ENCODE measurements at regions not wholly inside any gene's neighbourhood (a gene's known extent, or its start where the extent isn't known, plus 50 kb on each side); places are given as distances from the start of the nearest gene placed in this dataset.

- no peaks in the 10 kb centered on the region for H3K9me3 ChIP-seq (ENCODE audit: insufficient read depth, low read length)
- TF ChIP-seq ZNF274 (IDR thresholded peaks at IDR 0.05; ENCODE audit: low read depth, low read length), result no peak
- TF ChIP-seq SUZ12 (IDR thresholded peaks at IDR 0.05; ENCODE audit: extremely low read depth, insufficient read depth, insufficient read length), result no peak
- TF ChIP-seq YY1 (IDR thresholded peaks at IDR 0.05; ENCODE audit: insufficient read depth, insufficient read length), result no peak
- no peaks in the 10 kb centered on the region for H3K27me3 ChIP-seq (ENCODE audit: insufficient read depth, insufficient read length)
- H3K4me3 ChIP-seq (ENCODE audit: insufficient read length, low read depth), result no peak overlapping the region
- no peaks in the 10 kb centered on the region for H3K4me1 ChIP-seq (ENCODE audit: insufficient read depth, insufficient read length)
- no peaks in the 10 kb centered on the region for H3K36me3 ChIP-seq (ENCODE audit: insufficient read depth, insufficient read length, low read length)
- H3K9ac ChIP-seq (ENCODE audit: insufficient read length, low read depth), result no peak overlapping the region
- no peak for DNase-seq (ENCODE audit: low read depth, low spot score)
These were observed 148.4 kb upstream of the PLEKHG7 start for GRCh38 chr12:92554158-92555073.

- no peaks in the 10 kb centered on the region for H3K4me1 ChIP-seq (ENCODE audit: insufficient read depth, insufficient read length)
- no peaks in the 10 kb centered on the region for H3K9me3 ChIP-seq (ENCODE audit: insufficient read depth, low read length)
- no peak overlapping the region for H3K9ac ChIP-seq (ENCODE audit: insufficient read length, low read depth)
- TF ChIP-seq YY1 (IDR thresholded peaks at IDR 0.05; ENCODE audit: insufficient read depth, insufficient read length) (no peak), ZNF274 (IDR thresholded peaks at IDR 0.05; ENCODE audit: low read depth, low read length) (no peak), SUZ12 (IDR thresholded peaks at IDR 0.05; ENCODE audit: extremely low read depth, insufficient read depth, insufficient read length) (no peak)
- no peak overlapping the region for H3K4me3 ChIP-seq (ENCODE audit: insufficient read length, low read depth)
- no peaks in the 10 kb centered on the region for H3K36me3 ChIP-seq (ENCODE audit: insufficient read depth, insufficient read length, low read length)
- DNase-seq (ENCODE audit: low read depth, low spot score), result no peak
- H3K27me3 ChIP-seq (ENCODE audit: insufficient read depth, insufficient read length), result no peaks in the 10 kb centered on the region
These were observed 149.4 kb upstream of the PLEKHG7 start for GRCh38 chr12:92553389-92553788.

- Histone ChIP-seq H3K36me3 (ENCODE audit: insufficient read depth, insufficient read length, low read length) (no peaks in the 10 kb centered on the region), H3K4me1 (ENCODE audit: insufficient read depth, insufficient read length) (no peaks in the 10 kb centered on the region), H3K9ac (ENCODE audit: insufficient read length, low read depth) (no peak overlapping the region), H3K9me3 (ENCODE audit: insufficient read depth, low read length) (no peaks in the 10 kb centered on the region), H3K4me3 (ENCODE audit: insufficient read length, low read depth) (no peak overlapping the region), H3K27me3 (ENCODE audit: insufficient read depth, insufficient read length) (no peaks in the 10 kb centered on the region)
- TF ChIP-seq YY1 (IDR thresholded peaks at IDR 0.05; ENCODE audit: insufficient read depth, insufficient read length), result no peak
- TF ChIP-seq ZNF274 (IDR thresholded peaks at IDR 0.05; ENCODE audit: low read depth, low read length), result no peak
- TF ChIP-seq SUZ12 (IDR thresholded peaks at IDR 0.05; ENCODE audit: extremely low read depth, insufficient read depth, insufficient read length), result no peak
- DNase-seq (ENCODE audit: low read depth, low spot score), result no peak
These were observed 150.2 kb upstream of the PLEKHG7 start for GRCh38 chr12:92552412-92553108.

DNA sequence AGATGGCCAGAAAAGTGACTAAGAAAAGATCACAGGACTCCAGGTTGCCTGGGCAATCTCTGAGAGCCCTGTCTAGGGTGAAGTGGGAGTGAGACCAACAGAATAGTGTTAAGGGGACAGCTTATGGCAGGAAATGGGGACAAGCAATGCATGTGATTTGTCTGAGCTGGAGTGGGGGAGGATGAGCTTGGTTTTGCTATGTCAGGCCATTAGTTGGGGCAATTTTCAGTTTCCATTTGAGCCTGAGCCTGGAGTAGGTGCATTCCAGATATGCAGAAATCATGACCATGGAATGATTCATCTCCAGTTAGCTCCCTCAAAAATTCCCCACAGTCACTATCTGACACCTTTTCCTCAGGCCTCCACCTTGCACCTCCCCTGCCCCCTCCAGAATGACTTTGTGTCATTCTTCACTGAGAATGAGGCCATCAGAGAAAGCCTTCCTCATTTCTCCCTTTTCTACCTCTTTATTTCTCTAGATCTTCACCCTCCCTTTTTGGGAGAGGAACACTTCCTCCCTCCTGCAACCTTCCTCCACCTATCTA is 150.9 kb upstream of the PLEKHG7 start:
- Histone ChIP-seq H3K9ac (ENCODE audit: insufficient read length, low read depth) (no peak overlapping the region), H3K27me3 (ENCODE audit: insufficient read depth, insufficient read length) (no peaks in the 10 kb centered on the region), H3K36me3 (ENCODE audit: insufficient read depth, insufficient read length, low read length) (no peaks in the 10 kb centered on the region), H3K9me3 (ENCODE audit: insufficient read depth, low read length) (no peaks in the 10 kb centered on the region), H3K4me1 (ENCODE audit: insufficient read depth, insufficient read length) (no peaks in the 10 kb centered on the region), H3K4me3 (ENCODE audit: insufficient read length, low read depth) (no peak overlapping the region)
- no peak for DNase-seq (ENCODE audit: low read depth, low spot score)
- no peak for TF ChIP-seq ZNF274 (IDR thresholded peaks at IDR 0.05; ENCODE audit: low read depth, low read length)
- TF ChIP-seq YY1 (IDR thresholded peaks at IDR 0.05; ENCODE audit: insufficient read depth, insufficient read length), result no peak
- no peak for TF ChIP-seq SUZ12 (IDR thresholded peaks at IDR 0.05; ENCODE audit: extremely low read depth, insufficient read depth, insufficient read length)

DNA sequence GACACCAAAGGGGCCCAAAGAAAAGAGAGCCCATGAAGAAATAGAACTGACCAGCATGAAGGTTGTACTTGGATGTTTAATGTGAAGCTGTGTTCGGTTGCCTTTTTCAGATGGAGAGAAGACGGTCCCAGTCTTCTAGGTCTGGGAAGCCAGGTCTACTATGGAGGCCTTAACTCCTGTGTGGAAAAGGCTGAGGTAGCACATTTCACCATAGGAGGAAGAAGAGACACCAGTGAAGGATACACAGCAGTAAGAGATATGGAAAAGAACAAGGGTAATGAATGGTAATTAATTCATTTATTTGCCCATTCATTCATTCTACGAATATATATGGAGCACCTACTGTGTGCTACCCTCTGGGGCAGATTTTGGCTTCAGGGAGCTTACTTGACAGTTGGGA is 151.6 kb upstream of the PLEKHG7 start:
- Histone ChIP-seq H3K4me3 (ENCODE audit: insufficient read length, low read depth) (no peak overlapping the region), H3K4me1 (ENCODE audit: insufficient read depth, insufficient read length) (no peaks in the 10 kb centered on the region), H3K27me3 (ENCODE audit: insufficient read depth, insufficient read length) (no peaks in the 10 kb centered on the region), H3K36me3 (ENCODE audit: insufficient read depth, insufficient read length, low read length) (no peaks in the 10 kb centered on the region), H3K9me3 (ENCODE audit: insufficient read depth, low read length) (no peaks in the 10 kb centered on the region), H3K9ac (ENCODE audit: insufficient read length, low read depth) (no peak overlapping the region)
- TF ChIP-seq ZNF274 (IDR thresholded peaks at IDR 0.05; ENCODE audit: low read depth, low read length) (no peak), SUZ12 (IDR thresholded peaks at IDR 0.05; ENCODE audit: extremely low read depth, insufficient read depth, insufficient read length) (no peak), YY1 (IDR thresholded peaks at IDR 0.05; ENCODE audit: insufficient read depth, insufficient read length) (no peak)
- no peak for DNase-seq (ENCODE audit: low read depth, low spot score)

- no peaks in the 10 kb centered on the region for H3K4me1 ChIP-seq (ENCODE audit: insufficient read depth, insufficient read length)
- TF ChIP-seq SUZ12 (IDR thresholded peaks at IDR 0.05; ENCODE audit: extremely low read depth, insufficient read depth, insufficient read length) (no peak), ZNF274 (IDR thresholded peaks at IDR 0.05; ENCODE audit: low read depth, low read length) (no peak), YY1 (IDR thresholded peaks at IDR 0.05; ENCODE audit: insufficient read depth, insufficient read length) (no peak)
- no peak for DNase-seq (ENCODE audit: low read depth, low spot score)
These were observed 152.1 kb upstream of the PLEKHG7 start for GRCh38 chr12:92550661-92551060.

GRCh38 chr12:92550254-92550653 is 152.5 kb upstream of the PLEKHG7 start:
- TF ChIP-seq ZNF274 (IDR thresholded peaks at IDR 0.05; ENCODE audit: low read depth, low read length) (no peak), SUZ12 (IDR thresholded peaks at IDR 0.05; ENCODE audit: extremely low read depth, insufficient read depth, insufficient read length) (no peak), YY1 (IDR thresholded peaks at IDR 0.05; ENCODE audit: insufficient read depth, insufficient read length) (no peak)
- Histone ChIP-seq H3K27me3 (ENCODE audit: insufficient read depth, insufficient read length) (no peaks in the 10 kb centered on the region), H3K36me3 (ENCODE audit: insufficient read depth, insufficient read length, low read length) (no peaks in the 10 kb centered on the region), H3K4me1 (ENCODE audit: insufficient read depth, insufficient read length) (no peaks in the 10 kb centered on the region), H3K9me3 (ENCODE audit: insufficient read depth, low read length) (no peaks in the 10 kb centered on the region), H3K4me3 (ENCODE audit: insufficient read length, low read depth) (no peak overlapping the region), H3K9ac (ENCODE audit: insufficient read length, low read depth) (no peak overlapping the region)
- DNase-seq (ENCODE audit: low read depth, low spot score), result no peak

More at GRCh38 chr12:92550661-92551060, 152.1 kb upstream of the PLEKHG7 start:
- H3K9me3 ChIP-seq (ENCODE audit: insufficient read depth, low read length), result no peaks in the 10 kb centered on the region
- H3K4me3 ChIP-seq (ENCODE audit: insufficient read length, low read depth), result no peak overlapping the region
- no peaks in the 10 kb centered on the region for H3K27me3 ChIP-seq (ENCODE audit: insufficient read depth, insufficient read length)
- H3K9ac ChIP-seq (ENCODE audit: insufficient read length, low read depth), result no peak overlapping the region
- H3K36me3 ChIP-seq (ENCODE audit: insufficient read depth, insufficient read length, low read length), result no peaks in the 10 kb centered on the region
